Endothelial cell of umbilical vein (primary cell): ENCODE measurements at regions not wholly inside any gene's neighbourhood (a gene's known extent, or its start where the extent isn't known, plus 50 kb on each side); places are given as distances from the start of the nearest gene placed in this dataset.

Experiments
- BruUV-seq: library from RNA; stranded (reverse); fragments of 400-500 nt; replicated peaks from 2 replicates; lab custom pipeline; 2021; lab: Mats Ljungman, UMichigan
- CTCF ChIA-PET: fragments of 300-600, 350-600 bp; sonication (Branson Sonifier 250); formaldehyde crosslinking; loops from one replicate; lab custom pipeline; 2021; ENCODE audit warnings: antibody characterized with exemption, inconsistent platforms; lab: Charles Lee
- POLR2A ChIA-PET: fragments of 300-600, 350-600 bp; sonication (Branson Sonifier 250); formaldehyde crosslinking; loops from one replicate; lab custom pipeline; 2021; ENCODE audit warnings: antibody characterized with exemption, inconsistent platforms; lab: Charles Lee
- DNase-seq: peaks from one replicate; pipeline ENCODE4 v3.0.0-alpha.2; 2011; ENCODE audit warnings: low read depth, low spot score
- FAIRE-seq: peaks from 2 replicates; lab custom pipeline; 2011; peaks lifted over from hg19 to GRCh38; lab: Jason Lieb, UNC
- H2AFZ ChIP-seq: 2 replicates; pipeline ENCODE4 v1.6.0; 2012; ENCODE audit warnings: low read depth, low read length, control low read depth, inconsistent platforms
- H3K27ac ChIP-seq: 2 replicates; pipeline ENCODE4 v1.5.1; 2011; ENCODE audit warnings: low read depth, mild to moderate bottlenecking, control low read depth, low read length, moderate library complexity; ENCODE audit not compliant: insufficient read depth
- H3K27me3 ChIP-seq, 2 experiments: 2 replicates each; pipeline versions ENCODE4 v1.6.0 to v1.6.1; 2011; ENCODE audit warnings: low read length in 2 of 2, mixed read lengths in 1 of 2; ENCODE audit not compliant: control insufficient read depth in 2 of 2, insufficient read depth in 2 of 2
- H3K36me3 ChIP-seq, 2 experiments: 2 replicates in 1 of 2; 3 replicates in 1 of 2; pipeline ENCODE4 v1.5.1; 2011; ENCODE audit warnings: low read length in 2 of 2, mild to moderate bottlenecking in 1 of 2, moderate library complexity in 1 of 2; ENCODE audit not compliant: control insufficient read depth in 2 of 2, insufficient read depth in 2 of 2; ENCODE audit errors: extremely low read depth in 1 of 2
- H3K4me1 ChIP-seq: 3 replicates; pipeline ENCODE4 v1.5.1; 2011; ENCODE audit warnings: mild to moderate bottlenecking, low read length; ENCODE audit not compliant: control insufficient read depth, insufficient read depth; ENCODE audit errors: extremely low read depth
- H3K4me2 ChIP-seq: 2 replicates; pipeline ENCODE4 v1.6.1; 2011; ENCODE audit warnings: low read length, control low read depth, mixed read lengths; ENCODE audit not compliant: insufficient read depth
- H3K4me3 ChIP-seq, 3 experiments: fragments of 200-600 bp in 1 of 3; sonication (generic), shearing (Covaris generic) in 1 of 3; replicated peaks in 1 of 3; 2 replicates each; pipeline ENCODE4 v1.5.1; 2011 to 2016; ENCODE audit warnings: control low read depth in 3 of 3, low read length in 3 of 3, mild to moderate bottlenecking in 2 of 3, inconsistent platforms in 1 of 3, low read depth in 1 of 3, moderate library complexity in 1 of 3; ENCODE audit not compliant: insufficient read depth in 1 of 3
- H3K79me2 ChIP-seq: 2 replicates; pipeline ENCODE4 v1.6.0; 2012; ENCODE audit warnings: low read length, inconsistent platforms; ENCODE audit not compliant: control insufficient read depth, insufficient read depth
- H3K9ac ChIP-seq: replicated peaks from 2 replicates; pipeline ENCODE3; 2011; ENCODE audit warnings: low read length, control low read depth; ENCODE audit not compliant: insufficient read depth; ENCODE audit errors: extremely low read depth
- H3K9me1 ChIP-seq: replicated peaks from 3 replicates; pipeline ENCODE4 v1.6.0; 2011; ENCODE audit warnings: mild to moderate bottlenecking, low read length; ENCODE audit not compliant: control insufficient read depth, insufficient read depth; ENCODE audit errors: extremely low read depth
- H3K9me3 ChIP-seq: replicated peaks from 2 replicates; pipeline ENCODE4 v1.5.1; 2012; ENCODE audit warnings: low read length, inconsistent platforms; ENCODE audit not compliant: control insufficient read depth, insufficient read depth
- H4K20me1 ChIP-seq: replicated peaks from 2 replicates; pipeline ENCODE3; 2011; ENCODE audit warnings: mild to moderate bottlenecking, low read length; ENCODE audit not compliant: control insufficient read depth, insufficient read depth; ENCODE audit errors: extremely low read depth
- EZH2 ChIP-seq: IDR thresholded peaks from 2 replicates; pipeline ENCODE4 v1.6.1; 2012; ENCODE audit warnings: borderline replicate concordance, low read depth, mild to moderate bottlenecking, moderate library complexity, low read length, inconsistent platforms; ENCODE audit not compliant: severe bottlenecking
- MAX ChIP-seq: IDR thresholded peaks from 2 replicates; pipeline ENCODE4 v1.6.1; 2011; ENCODE audit not compliant: insufficient read depth, insufficient read length
- MYC ChIP-seq: IDR thresholded peaks from one replicate; pipeline ENCODE4 v1.6.1; 2011; ENCODE audit warnings: mild to moderate bottlenecking, low read depth, low read length
- POLR2A ChIP-seq: IDR thresholded peaks from 2 replicates; pipeline ENCODE4 v1.6.1; 2012; ENCODE audit warnings: low read depth, mild to moderate bottlenecking, control low read depth, low read length
- POLR2AphosphoS5 ChIP-seq: IDR thresholded peaks from 2 replicates; pipeline ENCODE4 v1.6.1; 2012; ENCODE audit warnings: low read depth, mild to moderate bottlenecking, control low read depth, low read length, moderate library complexity; ENCODE audit not compliant: insufficient read depth
- dilution Hi-C: fragments of 300-500 bp; cut with MboI; formaldehyde crosslinking; loops from one replicate; pipeline ENCODE4 v1.15.0; 2019; ENCODE audit warnings: low sequenced_read_pairs; ENCODE audit not compliant: extremely low pct_ligation_motif_present
- intact Hi-C: fragments of 100-400 bp; cut with micrococcal nuclease; formaldehyde crosslinking; loops from one replicate; pipeline ENCODE4 v1.10.0; 2022

GRCh38 chr11:71341596-71341995 lies 89.2 kb upstream of the SHANK2 start:
- intact Hi-C loops = no loop called here
- no peak for FAIRE-seq
- no TSS peak for BruUV-seq

GRCh38 chr11:71341173-71341572 lies 88.8 kb upstream of the SHANK2 start:
- ChIA-PET CTCF (no interaction called here), POLR2A (no interaction called here)
- DNase-seq = no peak
- intact Hi-C loops = no loop called here
- dilution Hi-C loops = no loop called here
- Histone ChIP-seq H3K27me3 (no peaks in the 10 kb centered on the region), H3K4me3 (no peak overlapping the region), H4K20me1 (no peaks in the 10 kb centered on the region), H3K9ac (no peak overlapping the region), H3K9me1 (no peaks in the 10 kb centered on the region), H3K4me2 (no peak overlapping the region), H2AFZ (no peak overlapping the region), H3K9me3 (no peaks in the 10 kb centered on the region), H3K36me3 (no peaks in the 10 kb centered on the region), H3K27ac (no peak overlapping the region), H3K4me1 (no peaks in the 10 kb centered on the region), H3K79me2 (no peaks in the 10 kb centered on the region)
- BruUV-seq = no TSS peak
- no peak for FAIRE-seq
- TF ChIP-seq MAX (no peak), POLR2A (no peak), POLR2AphosphoS5 (no peak), EZH2 (no peak)

More at GRCh38 chr11:71341596-71341995, 89.2 kb upstream of the SHANK2 start:
- H3K4me1 ChIP-seq = no peaks in the 10 kb centered on the region
- H3K27me3 ChIP-seq = no peaks in the 10 kb centered on the region
- no peaks in the 10 kb centered on the region for H3K36me3 ChIP-seq
- H3K27ac ChIP-seq = no peak overlapping the region
- H3K9ac ChIP-seq = no peak overlapping the region
- H2AFZ ChIP-seq = no peak overlapping the region
- H3K79me2 ChIP-seq = no peaks in the 10 kb centered on the region
- no peak overlapping the region for H3K4me3 ChIP-seq
- ChIA-PET POLR2A (no interaction called here), CTCF (no interaction called here)
- H4K20me1 ChIP-seq = no peaks in the 10 kb centered on the region
- no peaks in the 10 kb centered on the region for H3K9me3 ChIP-seq
- dilution Hi-C loops = no loop called here
- no peak for DNase-seq
- no peaks in the 10 kb centered on the region for H3K9me1 ChIP-seq
- TF ChIP-seq MYC = no peak
- H3K4me2 ChIP-seq = no peak overlapping the region
